Prostate gland (tissue), 2 donors: ENCODE measurements at regions not wholly inside any gene's neighbourhood (a gene's known extent, or its start where the extent isn't known, plus 50 kb on each side); places are given as distances from the start of the nearest gene placed in this dataset.
A peak's percentile ranks its signal among the peaks of the same experiment; 100 is the strongest.

Experiments
- CTCF ChIP-seq, 4 experiments: fragments of 200-600 bp in 2 of 4; fragments of 450-650 bp in 2 of 4; sonication (generic) in 2 of 4; IDR thresholded peaks; 1 replicate in 3 of 4; 2 replicates in 1 of 4; pipeline ENCODE4 v1.5.1; 2016 to 2019; ENCODE audit warnings: antibody characterized with exemption in 4 of 4, mild to moderate bottlenecking in 2 of 4, moderate library complexity in 2 of 4
- POLR2A ChIP-seq: fragments of 450-650 bp; IDR thresholded peaks from one replicate; pipeline ENCODE4 v1.6.1; 2016; ENCODE audit warnings: antibody characterized with exemption, mild to moderate bottlenecking
- POLR2AphosphoS5 ChIP-seq: sonication (generic); formaldehyde crosslinking; IDR thresholded peaks from one replicate; pipeline ENCODE4 v1.6.1; 2017; ENCODE audit warnings: antibody characterized with exemption

DNA sequence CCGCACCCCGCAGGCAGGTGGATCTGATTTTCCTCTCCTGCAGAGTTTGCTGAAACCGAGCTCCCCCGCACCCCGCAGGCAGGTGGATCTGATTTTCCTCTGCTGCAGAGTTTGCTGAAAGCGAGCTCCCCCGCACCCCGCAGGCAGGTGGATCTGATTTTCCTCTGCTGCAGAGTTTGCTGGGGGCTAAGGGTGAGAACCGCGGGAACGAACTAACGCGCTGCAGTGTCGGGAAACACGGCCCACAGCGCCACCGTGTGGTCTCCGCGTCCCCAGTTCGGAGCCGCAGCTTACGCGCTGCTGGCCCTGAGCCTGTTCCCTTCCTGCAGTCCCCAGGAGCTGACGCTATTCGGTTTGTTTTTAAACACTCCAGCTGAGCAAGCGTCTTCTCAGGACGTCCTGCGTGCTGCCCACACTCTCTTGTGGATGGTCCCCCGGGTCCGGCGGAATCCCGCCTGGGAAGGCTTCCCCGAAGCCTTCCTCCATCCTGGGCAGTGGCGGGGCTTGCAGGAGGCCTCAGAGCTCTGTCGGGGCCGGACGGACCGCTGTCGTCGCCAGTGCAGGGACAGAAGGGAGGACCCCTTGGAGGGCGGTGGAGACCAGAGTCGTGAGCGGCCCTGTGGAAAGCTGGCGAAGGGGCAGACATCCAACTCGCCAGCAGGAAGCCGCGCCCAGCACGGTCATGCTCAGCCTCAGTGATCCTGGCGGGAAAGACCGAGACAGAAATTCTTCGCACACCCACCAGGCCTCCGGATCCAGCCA, 121.2 kb upstream of the LPCAT1 start:
- TF ChIP-seq CTCF (IDR thresholded peaks at IDR 0.05) (peak; percentile 59 to 90 (median 84)), POLR2A (no peak), POLR2AphosphoS5 (peak; percentile 49)
